CD4-positive, alpha-beta T cell treated with Interleukin-17A for 4 hours (primary cell): ENCODE measurements at regions not wholly inside any gene's neighbourhood (a gene's known extent, or its start where the extent isn't known, plus 50 kb on each side); places are given as distances from the start of the nearest gene placed in this dataset.
"Not testable (repeated sequence)": the region's sequence is repeated elsewhere in the genome, so short reads cannot be mapped to it uniquely, and the experiment has no call there.

ENCODE experiments used
- DNase-seq: peaks from one replicate; pipeline ENCODE4 v3.0.0-alpha.2; 2020; ENCODE audit warnings: mixed read lengths

GRCh38 chr2:4753721-4754120 lies 938.5 kb upstream of the SOX11 start:
- DNase-seq = no peak

GRCh38 chr2:4762951-4763376 lies 929.2 kb upstream of the SOX11 start:
- DNase-seq = no peak

GRCh38 chr2:4765787-4766530 lies 926.2 kb upstream of the SOX11 start:
- no peak for DNase-seq

GRCh38 chr2:4775668-4776067 lies 916.5 kb upstream of the SOX11 start:
- DNase-seq = no peak

GRCh38 chr2:4780679-4781078 lies 911.5 kb upstream of the SOX11 start:
- DNase-seq = no peak

- DNase-seq = no peak
These were observed 909.5 kb upstream of the SOX11 start for GRCh38 chr2:4782647-4783046.

- DNase-seq = no peak
These were observed 900.7 kb upstream of the SOX11 start for GRCh38 chr2:4791488-4791887.

GRCh38 chr2:4792126-4792525 lies 900.1 kb upstream of the SOX11 start:
- DNase-seq = no peak

GRCh38 chr2:4803396-4803795 lies 888.8 kb upstream of the SOX11 start:
- DNase-seq = no peak

- DNase-seq = not testable (repeated sequence)
These were observed 878.0 kb upstream of the SOX11 start for GRCh38 chr2:4814137-4814536.

GRCh38 chr2:4827836-4828235 lies 864.3 kb upstream of the SOX11 start:
- no peak for DNase-seq

GRCh38 chr2:4828682-4829374 lies 863.4 kb upstream of the SOX11 start:
- no peak for DNase-seq

- no peak for DNase-seq
These were observed 860.4 kb upstream of the SOX11 start for GRCh38 chr2:4831751-4832150.

GRCh38 chr2:4832642-4833041 lies 859.5 kb upstream of the SOX11 start:
- no peak for DNase-seq

GRCh38 chr2:4838626-4839025 lies 853.6 kb upstream of the SOX11 start:
- no peak for DNase-seq

- no peak for DNase-seq
These were observed 851.4 kb upstream of the SOX11 start for GRCh38 chr2:4840791-4841190.

- no peak for DNase-seq
These were observed 847.3 kb upstream of the SOX11 start for GRCh38 chr2:4844881-4845280.

GRCh38 chr2:4862031-4862430 lies 830.2 kb upstream of the SOX11 start:
- DNase-seq = no peak

GRCh38 chr2:4866198-4866597 lies 826.0 kb upstream of the SOX11 start:
- DNase-seq = no peak

GRCh38 chr2:4868466-4868865 lies 823.7 kb upstream of the SOX11 start:
- no peak for DNase-seq

GRCh38 chr2:4869154-4869553 lies 823.0 kb upstream of the SOX11 start:
- no peak for DNase-seq

GRCh38 chr2:4873364-4873763 lies 818.8 kb upstream of the SOX11 start:
- no peak for DNase-seq

- no peak for DNase-seq
These were observed 818.1 kb upstream of the SOX11 start for GRCh38 chr2:4873876-4874593.

- DNase-seq = no peak
These were observed 809.8 kb upstream of the SOX11 start for GRCh38 chr2:4882421-4882820.
